H1 (cell line): ENCODE measurements at regions not wholly inside any gene's neighbourhood (a gene's known extent, or its start where the extent isn't known, plus 50 kb on each side); places are given as distances from the start of the nearest gene placed in this dataset.

Source experiments
- CTCF ChIA-PET: fragments of 300-600 bp; sonication (Branson Sonifier 250); formaldehyde crosslinking; loops from one replicate; lab custom pipeline; 2021; ENCODE audit not compliant: partially characterized antibody; lab: Charles Lee
- POLR2A ChIA-PET: fragments of 300-600 bp; sonication (Branson Sonifier 250); formaldehyde crosslinking; loops from one replicate; lab custom pipeline; 2021; ENCODE audit warnings: inconsistent platforms; ENCODE audit not compliant: partially characterized antibody; lab: Charles Lee
- DNase-seq, 2 experiments: peaks; one replicate each; pipeline versions ENCODE4 v3.0.0 to v3.0.0-alpha.2; 2010 to 2022; ENCODE audit warnings: low spot score in 2 of 2, low read depth in 1 of 2, mixed read lengths in 1 of 2
- FAIRE-seq: peaks from 2 replicates; lab custom pipeline; 2011; peaks lifted over from hg19 to GRCh38; lab: Jason Lieb, UNC
- H2AFZ ChIP-seq: 2 replicates; pipeline ENCODE4 v1.8.1; 2012; ENCODE audit warnings: low read length, inconsistent platforms
- H2AK5ac ChIP-seq: 2 replicates; pipeline ENCODE4 v1.6.1; 2013; ENCODE audit warnings: low read depth, low read length
- H2BK120ac ChIP-seq: replicated peaks from 2 replicates; pipeline ENCODE3; 2013; ENCODE audit warnings: low read depth, low read length, inconsistent platforms
- H2BK12ac ChIP-seq: 2 replicates; pipeline ENCODE4 v1.6.1; 2013; ENCODE audit warnings: low read depth, low read length
- H2BK15ac ChIP-seq: 2 replicates; pipeline ENCODE4 v1.6.1; 2013; ENCODE audit warnings: low read length
- H2BK20ac ChIP-seq: 2 replicates; pipeline ENCODE4 v1.6.1; 2013; ENCODE audit warnings: low read length
- H2BK5ac ChIP-seq: 2 replicates; pipeline ENCODE4 v1.6.1; 2013; ENCODE audit warnings: low read depth, low read length
- H3K14ac ChIP-seq: 2 replicates; pipeline ENCODE4 v1.6.1; 2013; ENCODE audit warnings: inconsistent platforms; ENCODE audit not compliant: insufficient read length
- H3K18ac ChIP-seq: 2 replicates; pipeline ENCODE4 v1.6.1; 2013; ENCODE audit warnings: low read length; ENCODE audit errors: extremely low read depth
- H3K23ac ChIP-seq: 2 replicates; pipeline ENCODE4 v1.6.1; 2013; ENCODE audit warnings: inconsistent platforms; ENCODE audit not compliant: insufficient read length
- H3K23me2 ChIP-seq: 2 replicates; pipeline ENCODE4 v1.6.1; 2013; ENCODE audit warnings: low read depth, low read length
- H3K27ac ChIP-seq: 2 replicates; pipeline ENCODE4 v1.6.1; 2011; ENCODE audit warnings: low read depth, low read length, inconsistent platforms
- H3K27me3 ChIP-seq, 4 experiments: replicated peaks in 1 of 4; 1 replicate in 1 of 4; 2 replicates in 3 of 4; pipeline versions ENCODE4 v1.6.1 to v1.8.1; 2011 to 2013; ENCODE audit warnings: low read length in 3 of 4, mild to moderate bottlenecking in 3 of 4, inconsistent platforms in 2 of 4, mixed read lengths in 2 of 4, moderate library complexity in 1 of 4; ENCODE audit not compliant: control insufficient read depth in 3 of 4, insufficient read depth in 3 of 4; ENCODE audit errors: extremely low read depth in 1 of 4
- H3K36me3 ChIP-seq, 4 experiments: 2 replicates each; pipeline versions ENCODE4 v1.6.1 to v1.8.1; 2011 to 2013; ENCODE audit warnings: mild to moderate bottlenecking in 4 of 4, low read length in 3 of 4, moderate library complexity in 2 of 4, control low read depth in 1 of 4, inconsistent platforms in 1 of 4; ENCODE audit not compliant: insufficient read depth in 4 of 4, control insufficient read depth in 2 of 4
- H3K4ac ChIP-seq: replicated peaks from 2 replicates; pipeline ENCODE3; 2013; ENCODE audit warnings: low read length, low read depth, mixed read lengths, inconsistent platforms; ENCODE audit not compliant: insufficient read length
- H3K4me1 ChIP-seq, 4 experiments: replicated peaks in 1 of 4; 1 replicate in 1 of 4; 2 replicates in 3 of 4; pipeline versions ENCODE4 v1.6.1 to v1.8.1; 2011 to 2013; ENCODE audit warnings: low read length in 3 of 4, inconsistent platforms in 2 of 4, mixed read lengths in 1 of 4; ENCODE audit not compliant: insufficient read depth in 4 of 4, control insufficient read depth in 3 of 4
- H3K4me2 ChIP-seq, 2 experiments: 2 replicates each; pipeline versions ENCODE4 v1.6.1 to v1.8.1; 2011 to 2013; ENCODE audit warnings: low read depth in 2 of 2, low read length in 2 of 2, control low read depth in 1 of 2, inconsistent platforms in 1 of 2, mild to moderate bottlenecking in 1 of 2; ENCODE audit not compliant: insufficient read depth in 1 of 2
- H3K4me3 ChIP-seq, 4 experiments: fragments of 200-600, 300-600 bp in 1 of 4; sonication (generic), shearing (Covaris generic), sonication (Bioruptor Twin) in 1 of 4; 2 replicates each; pipeline versions ENCODE4 v1.5.1 to v1.8.1; 2011 to 2016; ENCODE audit warnings: low read length in 4 of 4, low read depth in 3 of 4, control low read depth in 2 of 4, inconsistent platforms in 2 of 4, mild to moderate bottlenecking in 2 of 4, mixed read lengths in 1 of 4, moderate library complexity in 1 of 4; ENCODE audit not compliant: insufficient read depth in 2 of 4; ENCODE audit errors: extremely low read depth in 1 of 4
- H3K56ac ChIP-seq: replicated peaks from 2 replicates; pipeline ENCODE3; 2013; ENCODE audit warnings: low read depth, mild to moderate bottlenecking, mixed read lengths, low read length, inconsistent platforms; ENCODE audit not compliant: insufficient read length
- H3K79me1 ChIP-seq: 2 replicates; pipeline ENCODE4 v1.6.1; 2013; ENCODE audit warnings: low read depth, low read length, control low read depth
- H3K79me2 ChIP-seq, 2 experiments: 2 replicates each; pipeline versions ENCODE4 v1.6.1 to v1.8.1; 2012 to 2013; ENCODE audit warnings: low read length in 2 of 2, mild to moderate bottlenecking in 2 of 2, inconsistent platforms in 1 of 2; ENCODE audit not compliant: insufficient read depth in 2 of 2, control insufficient read depth in 1 of 2
- H3K9ac ChIP-seq, 4 experiments: replicated peaks in 1 of 4; 1 replicate in 1 of 4; 2 replicates in 3 of 4; pipeline versions ENCODE4 v1.6.1 to v1.8.1; 2011 to 2013; ENCODE audit warnings: low read depth in 3 of 4, low read length in 3 of 4, control low read depth in 2 of 4, mild to moderate bottlenecking in 2 of 4, moderate library complexity in 2 of 4, inconsistent platforms in 1 of 4; ENCODE audit errors: extremely low read depth in 1 of 4
- H3K9me3 ChIP-seq, 2 experiments: 2 replicates each; pipeline versions ENCODE4 v1.6.1 to v1.8.1; 2012 to 2013; ENCODE audit warnings: mild to moderate bottlenecking in 2 of 2, moderate library complexity in 2 of 2, control low read depth in 1 of 2, inconsistent platforms in 1 of 2, low read depth in 1 of 2, low read length in 1 of 2, mixed read lengths in 1 of 2; ENCODE audit not compliant: insufficient read depth in 2 of 2
- H4K20me1 ChIP-seq, 2 experiments: replicated peaks in 1 of 2; 2 replicates each; pipeline versions ENCODE3 to v1.8.1; 2011 to 2013; ENCODE audit warnings: inconsistent platforms in 2 of 2, low read length in 2 of 2, mild to moderate bottlenecking in 1 of 2; ENCODE audit not compliant: insufficient read depth in 2 of 2, control insufficient read depth in 1 of 2
- H4K5ac ChIP-seq: 2 replicates; pipeline ENCODE4 v1.6.1; 2013; ENCODE audit warnings: low read length, low read depth, mixed read lengths, inconsistent platforms; ENCODE audit not compliant: insufficient read length
- H4K8ac ChIP-seq: 2 replicates; pipeline ENCODE4 v1.8.0; 2013; ENCODE audit warnings: mild to moderate bottlenecking, moderate library complexity, low read length, inconsistent platforms; ENCODE audit not compliant: insufficient read depth; ENCODE audit errors: extremely low read depth
- H4K91ac ChIP-seq: replicated peaks from 2 replicates; pipeline ENCODE3; 2013; ENCODE audit warnings: low read length, mixed read lengths, inconsistent platforms; ENCODE audit not compliant: insufficient read length
- CHD1 ChIP-seq: IDR thresholded peaks from 2 replicates; pipeline ENCODE4 v1.6.1; 2012; ENCODE audit warnings: low read depth, low read length, improper control_type of control experiment
- CTCF ChIP-seq, 3 experiments: IDR thresholded peaks; 1 replicate in 2 of 3; 2 replicates in 1 of 3; pipeline versions ENCODE4 v1.5.1 to v1.6.1; 2011; ENCODE audit warnings: low read length in 3 of 3, mild to moderate bottlenecking in 3 of 3, inconsistent platforms in 2 of 3, low read depth in 1 of 3, moderate library complexity in 1 of 3; ENCODE audit not compliant: insufficient read depth in 1 of 3; ENCODE audit errors: control extremely low read depth in 1 of 3
- EGR1 ChIP-seq: IDR thresholded peaks from 2 replicates; pipeline ENCODE4 v1.6.1; 2011; ENCODE audit warnings: low read depth, low read length, borderline replicate concordance
- GABPA ChIP-seq: IDR thresholded peaks from 2 replicates; pipeline ENCODE4 v1.6.1; 2011; ENCODE audit warnings: mild to moderate bottlenecking, low read length, moderate library complexity, borderline replicate concordance; ENCODE audit not compliant: insufficient read depth
- HDAC2 ChIP-seq, 2 experiments: fragments of 300-600 bp in 1 of 2; sonication (generic) in 1 of 2; IDR thresholded peaks; 2 replicates each; pipeline ENCODE4 v1.6.1; 2011 to 2012; ENCODE audit warnings: low read depth in 2 of 2, low read length in 2 of 2, mild to moderate bottlenecking in 2 of 2, moderate library complexity in 2 of 2, borderline replicate concordance in 1 of 2, inconsistent platforms in 1 of 2
- RNF2 ChIP-seq: fragments of 200-900, 300-1000 bp; sonication (generic); IDR thresholded peaks from 2 replicates; pipeline ENCODE4 v1.7.1; 2016; ENCODE audit warnings: borderline replicate concordance, low read depth, mild to moderate bottlenecking, antibody characterized with exemption, low read length; ENCODE audit not compliant: poor library complexity, severe bottlenecking; ENCODE audit errors: missing control alignments
- SP4 ChIP-seq: IDR thresholded peaks from 2 replicates; pipeline ENCODE4 v1.6.1; 2012; ENCODE audit warnings: low read length, inconsistent platforms
- TAF1 ChIP-seq: IDR thresholded peaks from 2 replicates; pipeline ENCODE4 v1.6.1; 2011; ENCODE audit warnings: mild to moderate bottlenecking, low read depth, low read length
- TAF7 ChIP-seq: optimal IDR thresholded peaks from 2 replicates; pipeline ENCODE3; 2011; ENCODE audit warnings: low read depth, mild to moderate bottlenecking, inconsistent platforms, low read length, moderate library complexity, borderline replicate concordance
- WGBS, 2 experiments: shearing (Covaris generic) in 1 of 2; methylation state at CpG; one replicate each; pipeline versions ENCODE4 v1.1.6 to v1.1.7; 2013 to 2015; ENCODE audit warnings: low lambda C conversion rate in 2 of 2, mixed read lengths in 2 of 2, inconsistent platforms in 1 of 2, low coverage in 1 of 2, missing lambda C conversion rate in 1 of 2; ENCODE audit not compliant: insufficient replicate concordance in 2 of 2, insufficient coverage in 1 of 2, insufficient read length in 1 of 2; ENCODE audit errors: extremely low coverage in 1 of 2, missing lambda C conversion rate in 1 of 2; 5-methylcytosine and 5-hydroxymethylcytosine counted together

- Histone ChIP-seq H2AFZ (peak overlapping the region; percentile 82), H2BK12ac (0 out of 2 replicates have a peak overlapping the region, but pooled peaks have one; percentile 33), H4K5ac (no peak overlapping the region), H4K20me1 (no peaks in the 10 kb centered on the region), H3K23ac (no peak overlapping the region), H3K79me1 (no peaks in the 10 kb centered on the region), H3K23me2 (no peaks in the 10 kb centered on the region), H4K8ac (no peak overlapping the region), H2BK120ac (no peak overlapping the region), H3K4me2 (no peak overlapping the region), H3K56ac (no peak overlapping the region), H3K14ac (no peak overlapping the region), H3K4ac (no peak overlapping the region), H2BK15ac (no peak overlapping the region), H3K79me2 (no peaks in the 10 kb centered on the region), H2AK5ac (no peak overlapping the region), H3K36me3 (no peaks in the 10 kb centered on the region), H2BK20ac (no peak overlapping the region), H3K27ac (no peak overlapping the region), H3K9me3 (no peaks in the 10 kb centered on the region), H2BK5ac (no peak overlapping the region), H4K91ac (no peak overlapping the region), H3K4me1 (0 out of 7 replicates have a peak, but pooled peaks cover 0 to 4% (median 0%) of the 10 kb centered on the region in 4 experiments), H3K27me3 (no peaks in the 10 kb centered on the region), H3K18ac (no peak overlapping the region; the same call in 1 of the 2 replicates), H3K9ac (no peak overlapping the region), H3K4me3 (no peak overlapping the region)
- ChIA-PET POLR2A (interaction anchor here (0.7 to 0.8 kb wide), 2 partner anchors 293 to 453 kb away, joined by 3 to 4 read pairs; no protein-coding TSS in a partner anchor), CTCF (interaction anchor here (0.6 to 0.9 kb wide), 3 partner anchors 43 to 226 kb away, joined by 3 read pairs; no protein-coding TSS in a partner anchor)
- FAIRE-seq = no peak
- DNase-seq = no peak
- 90% methylated on average over 10 of the region's 12 CpGs; no CpG with 5 or more reads in 1 of the 2 experiments for WGBS, 2 experiments
- no peak for TF ChIP-seq SP4
- TF ChIP-seq RNF2 = no peak
- TF ChIP-seq TAF7 = no peak
- no peak for TF ChIP-seq TAF1
- no peak for TF ChIP-seq HDAC2 (IDR thresholded peaks at IDR 0.05; ENCODE audit: borderline replicate concordance in 1 of 2, low read depth in 2 of 2, low read length in 2 of 2)
- TF ChIP-seq GABPA = no peak
- no peak for TF ChIP-seq CTCF (IDR thresholded peaks at IDR 0.05; ENCODE audit: control extremely low read depth in 1 of 3, insufficient read depth in 1 of 3, low read depth in 1 of 3, low read length in 3 of 3)
- no peak for TF ChIP-seq EGR1
- TF ChIP-seq CHD1 = no peak
Observed at GRCh38 chr9:107784235-107784958, 294.8 kb upstream of the KLF4 start.
